SH-SY5Y (cell line): ENCODE measurements at regions not wholly inside any gene's neighbourhood (a gene's known extent, or its start where the extent isn't known, plus 50 kb on each side); places are given as distances from the start of the nearest gene placed in this dataset.

Experiments
- GATA2 ChIP-seq: IDR thresholded peaks from 2 replicates; pipeline ENCODE4 v1.6.1; 2011; ENCODE audit warnings: mild to moderate bottlenecking, low read depth, low read length
- GATA3 ChIP-seq: IDR thresholded peaks from 2 replicates; pipeline ENCODE4 v1.6.1; 2011; ENCODE audit warnings: low read depth, mild to moderate bottlenecking, low read length, moderate library complexity

DNA sequence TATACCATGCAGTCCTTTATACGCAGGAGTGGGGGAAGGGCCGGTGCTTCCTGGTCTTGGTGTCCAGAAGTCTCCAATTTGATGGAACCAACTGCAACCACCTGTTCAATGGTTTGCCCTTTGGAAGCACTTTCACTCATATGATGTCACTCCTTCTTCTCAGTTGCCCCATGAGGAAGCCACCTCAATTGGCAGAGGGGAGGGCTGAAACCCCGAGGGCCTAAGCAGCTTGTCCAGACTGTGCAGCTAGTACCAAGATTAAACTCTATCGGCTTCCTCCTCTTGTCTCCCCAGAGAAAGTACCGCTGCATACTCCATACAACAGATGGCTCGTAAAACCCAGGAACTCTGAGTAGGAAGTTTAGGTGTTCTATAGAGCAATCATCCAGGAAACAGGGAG is 789.4 kb downstream of the TYW1 start:
- no peak for TF ChIP-seq GATA3
- TF ChIP-seq GATA2: no peak

- peak; percentile 55 for TF ChIP-seq GATA2
- no peak for TF ChIP-seq GATA3
These were observed 792.0 kb downstream of the TYW1 start for GRCh38 chr7:67788669-67789068.

DNA sequence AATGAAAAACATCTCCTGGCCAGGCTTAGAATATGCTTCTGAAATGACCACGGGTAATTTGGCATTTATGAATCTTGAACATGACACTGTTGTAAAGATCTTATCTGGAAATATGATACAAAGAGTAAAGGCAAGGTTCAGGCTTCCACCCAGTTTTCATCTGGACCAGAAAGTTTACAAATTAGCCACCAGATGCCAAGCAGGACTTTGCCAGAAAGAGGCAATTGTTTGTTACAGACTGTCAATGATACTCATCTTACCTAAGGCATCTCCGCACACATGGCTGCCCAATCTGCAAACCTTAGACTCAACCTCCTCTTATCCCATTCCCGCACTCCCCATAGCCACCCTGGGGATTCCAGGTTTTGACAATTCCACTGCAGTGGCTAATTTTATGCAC is 795.3 kb downstream of the TYW1 start:
- TF ChIP-seq GATA3 (peak; percentile 75), GATA2 (peak; percentile 71)

DNA sequence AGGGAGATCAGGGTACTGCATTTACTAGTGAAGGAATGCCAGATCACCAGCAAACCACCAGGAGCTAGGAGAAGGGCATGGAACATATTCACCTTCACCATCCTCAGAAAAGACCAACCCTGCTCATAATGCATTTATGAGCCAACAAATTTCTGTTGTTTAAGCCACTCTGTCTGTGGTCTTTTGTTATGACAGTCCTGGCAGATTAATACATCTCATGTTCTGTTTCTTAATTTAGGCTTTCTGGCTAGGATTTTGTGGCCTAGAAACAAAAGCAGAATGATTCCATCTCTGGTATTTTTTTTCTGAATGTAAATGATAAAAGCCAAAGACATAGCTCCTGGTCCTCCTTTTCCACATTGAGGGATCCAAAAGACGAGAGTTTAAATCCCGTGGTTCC is 797.9 kb downstream of the TYW1 start:
- TF ChIP-seq GATA2 (no peak), GATA3 (no peak)

GRCh38 chr7:67803789-67804188 is 807.2 kb downstream of the TYW1 start:
- TF ChIP-seq GATA3 (no peak), GATA2 (no peak)

- TF ChIP-seq GATA2 (no peak), GATA3 (no peak)
These were observed 809.4 kb downstream of the TYW1 start for GRCh38 chr7:67805921-67806471.

DNA sequence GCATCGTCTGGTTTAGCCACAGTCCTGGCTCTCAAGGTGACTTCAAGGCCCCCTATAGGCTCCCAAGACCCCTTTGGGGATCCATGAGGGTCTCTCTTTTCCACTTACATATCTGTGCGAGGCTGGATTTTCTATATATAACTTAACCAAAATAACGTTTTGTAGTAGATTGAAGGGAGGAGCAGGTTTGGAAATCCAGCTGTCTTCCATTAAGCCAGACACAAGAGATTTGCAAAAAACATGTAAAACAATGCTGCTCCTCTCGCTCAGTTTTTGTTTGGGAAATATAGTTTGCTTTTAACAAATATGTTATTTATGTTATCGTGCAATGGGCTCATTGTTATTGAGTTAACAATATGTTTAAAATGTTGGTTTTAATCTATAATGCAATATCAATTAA is 811.2 kb downstream of the TYW1 start:
- no peak for TF ChIP-seq GATA3

GRCh38 chr7:67809586-67809985 is 813.0 kb downstream of the TYW1 start:
- TF ChIP-seq GATA3 (no peak), GATA2 (no peak)

- TF ChIP-seq GATA2: no peak
- no peak for TF ChIP-seq GATA3
These were observed 817.1 kb downstream of the TYW1 start for GRCh38 chr7:67813621-67814292.

GRCh38 chr7:67817481-67817880 is 820.8 kb downstream of the TYW1 start:
- TF ChIP-seq GATA2: no peak
- no peak for TF ChIP-seq GATA3

- TF ChIP-seq GATA3 (no peak), GATA2 (no peak)
These were observed 824.5 kb downstream of the TYW1 start for GRCh38 chr7:67821116-67821515.

DNA sequence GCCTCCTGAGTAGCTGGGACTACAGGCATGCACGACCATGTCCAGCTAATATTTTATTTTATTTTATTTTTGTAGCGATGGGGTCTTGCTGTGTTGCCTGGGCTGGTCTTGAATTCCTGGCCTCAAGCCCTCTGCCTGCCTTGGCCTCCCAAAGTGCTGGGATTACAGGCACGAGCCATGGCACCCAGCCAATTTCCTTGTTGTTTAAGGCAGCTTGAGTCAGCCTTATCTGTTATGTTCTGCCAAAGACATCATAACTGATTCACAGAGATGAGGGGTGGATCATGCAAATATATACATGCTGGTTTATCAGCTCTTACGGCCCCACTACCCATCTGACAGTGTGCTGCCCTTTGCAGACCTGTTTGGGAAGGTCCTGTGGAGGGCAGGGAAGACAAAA is 826.7 kb downstream of the TYW1 start:
- no peak for TF ChIP-seq GATA2
- TF ChIP-seq GATA3: no peak

DNA sequence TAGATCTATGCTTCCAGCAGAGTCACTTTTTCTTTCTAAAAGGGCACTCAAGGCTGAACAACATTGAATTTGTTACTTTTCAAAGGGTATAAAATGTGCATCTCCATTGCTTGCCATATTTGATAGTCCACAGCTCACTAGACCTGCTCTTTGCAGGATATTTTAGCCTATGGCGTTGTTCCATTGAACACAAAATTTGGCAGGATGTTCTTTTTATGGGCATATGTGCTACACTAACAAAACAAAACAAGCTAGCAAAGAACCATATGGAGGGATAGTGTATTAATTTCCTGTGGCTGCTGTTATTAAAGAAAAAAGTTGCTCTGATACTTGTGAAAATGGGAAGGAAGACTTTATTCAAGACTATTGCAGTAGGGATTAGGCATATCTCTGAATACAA is 828.7 kb downstream of the TYW1 start:
- no peak for TF ChIP-seq GATA2
- TF ChIP-seq GATA3: no peak

- TF ChIP-seq GATA3: no peak
- TF ChIP-seq GATA2: no peak
These were observed 845.3 kb downstream of the TYW1 start for GRCh38 chr7:67841896-67842295.

- TF ChIP-seq GATA2 (no peak), GATA3 (no peak)
These were observed 845.9 kb downstream of the TYW1 start for GRCh38 chr7:67842571-67842970.

- no peak for TF ChIP-seq GATA2
- TF ChIP-seq GATA3: no peak
These were observed 846.5 kb downstream of the TYW1 start for GRCh38 chr7:67843001-67843565.

DNA sequence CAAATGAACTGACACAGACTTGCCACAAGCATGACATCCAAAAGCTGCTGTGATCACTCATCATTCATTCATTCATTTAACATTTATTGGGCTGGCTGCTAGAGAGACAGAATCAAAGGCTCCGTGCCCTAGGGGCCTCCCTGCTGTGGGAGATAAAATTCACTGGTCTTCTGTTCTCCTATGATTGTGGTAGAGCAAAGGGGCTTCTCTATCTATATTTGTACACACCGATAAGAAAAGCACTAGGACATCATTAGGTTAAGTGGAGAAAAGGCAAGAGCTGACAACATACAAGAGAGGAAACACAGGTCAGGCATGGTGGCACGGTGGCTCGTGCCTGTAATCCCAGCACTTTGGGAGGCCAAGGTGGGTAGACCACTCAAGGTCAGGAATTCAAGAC is 847.0 kb downstream of the TYW1 start:
- TF ChIP-seq GATA3: no peak; the same call in 1 of the 2 replicates
- peak; percentile 70; the same call in 1 of the 2 replicates for TF ChIP-seq GATA2
